ENCODE measurements at regions not wholly inside any gene's neighbourhood (a gene's known extent, or its start where the extent isn't known, plus 50 kb on each side); places are given as distances from the start of the nearest gene placed in this dataset.

DNA sequence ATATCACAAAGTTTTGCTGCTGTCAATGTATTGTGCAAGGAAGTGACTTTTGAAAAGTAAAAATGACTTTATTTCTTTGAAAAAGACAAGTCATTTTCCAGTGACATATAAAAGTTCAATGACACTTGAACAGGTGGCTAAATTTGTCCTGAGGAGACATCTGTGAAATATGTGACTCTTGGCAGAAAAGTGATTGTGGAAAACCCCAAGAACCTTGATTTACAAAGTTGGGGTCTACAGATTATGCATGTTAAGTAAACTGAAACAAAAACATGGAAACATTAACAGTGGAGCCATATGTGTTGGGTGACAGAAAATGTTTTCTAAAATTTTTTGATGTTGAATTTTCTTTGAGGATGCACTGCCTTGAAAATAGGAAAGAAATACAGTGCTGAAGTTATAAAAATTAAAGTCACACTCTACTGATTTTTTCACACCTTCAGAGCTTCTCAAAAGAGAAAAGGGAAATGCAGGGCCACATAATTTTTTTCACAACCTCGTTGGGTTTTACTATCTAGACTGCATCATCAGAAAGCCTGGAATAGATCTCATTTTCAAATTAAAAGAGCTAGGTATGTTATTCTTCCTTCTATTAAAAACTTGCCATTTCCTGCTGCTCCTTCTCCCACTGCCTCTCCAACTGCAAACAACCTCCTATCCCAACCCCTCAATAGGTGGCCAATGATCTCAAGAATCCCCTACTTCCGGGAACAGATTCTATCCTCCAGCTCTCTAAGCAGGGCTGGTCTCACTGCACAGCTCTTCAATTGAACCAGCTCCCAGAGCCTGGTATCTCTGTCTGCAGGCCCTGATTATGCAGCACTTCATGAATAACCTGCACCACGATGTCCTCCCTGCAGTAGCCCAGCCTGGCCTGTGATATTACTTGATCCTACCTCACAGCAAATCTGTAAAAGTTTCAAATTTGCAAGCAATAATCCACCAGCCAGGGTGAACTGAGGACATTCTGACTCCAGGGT lies 570.8 kb upstream of the CPEB2 start:
- no peaks in the 10 kb centered on the region for H3K36me3 Mint-ChIP-seq
- H3K27me3 Mint-ChIP-seq: no peaks in the 10 kb centered on the region
- H3K27ac Mint-ChIP-seq: no peak overlapping the region
- POLR2A ChIA-PET: no interaction called here
- H3K4me1 Mint-ChIP-seq: peaks cover 3% of the 10 kb centered on the region
- ATAC-seq (ENCODE audit: low read depth) (no peak), DNase-seq (no peak)
- H3K4me3 Mint-ChIP-seq: no peak overlapping the region
- peaks cover 7% of the 10 kb centered on the region for H3K9me3 Mint-ChIP-seq

DNA sequence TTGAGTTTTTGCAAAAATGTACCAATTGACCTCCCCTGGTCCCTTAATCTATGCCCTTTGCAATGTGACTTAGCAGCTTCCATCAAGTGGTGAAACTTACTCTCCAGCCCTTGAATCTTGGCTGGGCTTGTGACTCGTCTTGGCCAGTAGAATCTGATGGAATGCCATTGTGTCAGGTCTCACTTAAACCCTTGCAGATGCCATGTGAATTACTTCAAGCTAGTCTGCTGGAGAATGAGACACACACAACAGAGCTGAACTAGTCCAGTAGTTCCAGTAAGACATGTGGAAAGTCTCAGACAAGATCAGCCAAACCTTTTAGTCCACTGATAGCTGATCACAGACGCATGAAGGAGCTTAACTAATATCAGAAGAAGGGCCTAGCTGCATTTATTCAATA lies 567.8 kb upstream of the CPEB2 start:
- Mint-ChIP-seq H3K36me3 (no peaks in the 10 kb centered on the region), H3K27me3 (no peaks in the 10 kb centered on the region), H3K4me1 (no peaks in the 10 kb centered on the region), H3K4me3 (no peak overlapping the region), H3K27ac (no peak overlapping the region), H3K9me3 (peaks cover 1% of the 10 kb centered on the region)
- no peak for DNase-seq
- POLR2A ChIA-PET: no interaction called here
- ATAC-seq (ENCODE audit: low read depth): no peak

DNA sequence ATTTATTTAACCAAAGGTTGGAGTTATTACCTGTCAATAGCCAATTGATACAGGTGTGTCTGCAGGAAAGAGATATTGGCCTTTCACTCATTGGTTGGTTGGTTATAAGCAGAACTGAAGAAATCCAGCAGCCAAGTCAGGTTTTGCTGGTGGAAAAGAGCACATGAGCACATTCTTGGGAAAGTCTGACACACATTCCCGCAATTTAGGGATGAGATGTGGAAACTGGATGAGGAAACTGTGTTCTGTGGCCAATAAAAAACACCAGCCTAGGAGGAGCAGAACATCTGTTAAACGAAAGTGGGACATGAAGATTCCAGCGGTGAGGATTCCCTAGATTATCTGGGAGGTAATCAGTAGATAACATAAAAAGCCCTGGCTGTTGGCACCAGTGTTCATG lies 567.4 kb upstream of the CPEB2 start:
- Mint-ChIP-seq H3K4me3 (no peak overlapping the region), H3K4me1 (no peaks in the 10 kb centered on the region), H3K36me3 (no peaks in the 10 kb centered on the region), H3K27ac (no peak overlapping the region), H3K27me3 (no peaks in the 10 kb centered on the region), H3K9me3 (no peaks in the 10 kb centered on the region)
- ATAC-seq (ENCODE audit: low read depth) (no peak), DNase-seq (no peak)
- POLR2A ChIA-PET: no interaction called here

DNA sequence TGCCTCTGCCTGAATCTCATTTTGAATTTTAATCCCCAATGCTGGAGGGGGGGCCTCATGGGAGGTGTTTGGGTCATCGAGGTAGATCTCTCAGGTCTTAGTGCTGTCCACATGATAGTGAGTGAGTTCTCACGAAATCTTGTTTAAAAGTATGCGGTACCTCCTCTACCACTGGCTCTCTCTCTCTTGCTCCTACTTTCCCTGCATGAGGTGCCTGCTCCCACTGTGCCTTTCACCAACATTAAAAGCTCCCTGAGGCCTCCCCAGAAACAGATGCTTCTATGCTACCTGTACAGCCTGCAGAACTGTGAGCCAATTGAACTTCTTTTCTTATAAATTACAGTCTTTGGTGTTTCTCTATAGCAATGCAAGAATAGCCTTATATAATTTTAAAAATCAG lies 560.7 kb upstream of the CPEB2 start:
- ATAC-seq (ENCODE audit: low read depth): no peak
- Mint-ChIP-seq H3K27me3 (no peaks in the 10 kb centered on the region), H3K27ac (no peak overlapping the region), H3K4me1 (no peaks in the 10 kb centered on the region), H3K9me3 (no peaks in the 10 kb centered on the region), H3K36me3 (no peaks in the 10 kb centered on the region), H3K4me3 (no peak overlapping the region)
- POLR2A ChIA-PET: no interaction called here
- no peak for DNase-seq

DNA sequence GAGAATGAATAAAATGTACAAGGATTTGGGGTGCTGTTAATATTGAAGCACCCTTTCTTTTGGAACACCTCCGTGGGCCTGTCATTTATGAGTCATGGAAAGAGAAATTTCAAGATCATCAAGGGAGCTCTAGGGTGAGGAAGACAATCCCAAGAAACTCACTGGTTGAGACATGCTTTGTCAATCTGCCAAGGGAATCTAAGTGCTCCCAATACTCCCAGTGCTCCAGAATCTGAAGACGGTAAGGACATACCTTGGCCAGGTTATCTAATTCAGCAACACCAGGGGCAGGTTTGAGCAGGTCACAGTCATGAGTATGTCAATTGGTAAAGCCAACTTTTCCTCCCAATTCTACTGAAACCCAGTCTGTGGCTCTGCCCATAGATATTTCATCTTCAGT lies 556.4 kb upstream of the CPEB2 start:
- Mint-ChIP-seq H3K36me3 (no peaks in the 10 kb centered on the region), H3K4me1 (no peaks in the 10 kb centered on the region), H3K27me3 (no peaks in the 10 kb centered on the region), H3K4me3 (no peak overlapping the region), H3K9me3 (no peaks in the 10 kb centered on the region), H3K27ac (no peak overlapping the region)
- DNase-seq (no peak), ATAC-seq (ENCODE audit: low read depth) (no peak)
- POLR2A ChIA-PET: no interaction called here

DNA sequence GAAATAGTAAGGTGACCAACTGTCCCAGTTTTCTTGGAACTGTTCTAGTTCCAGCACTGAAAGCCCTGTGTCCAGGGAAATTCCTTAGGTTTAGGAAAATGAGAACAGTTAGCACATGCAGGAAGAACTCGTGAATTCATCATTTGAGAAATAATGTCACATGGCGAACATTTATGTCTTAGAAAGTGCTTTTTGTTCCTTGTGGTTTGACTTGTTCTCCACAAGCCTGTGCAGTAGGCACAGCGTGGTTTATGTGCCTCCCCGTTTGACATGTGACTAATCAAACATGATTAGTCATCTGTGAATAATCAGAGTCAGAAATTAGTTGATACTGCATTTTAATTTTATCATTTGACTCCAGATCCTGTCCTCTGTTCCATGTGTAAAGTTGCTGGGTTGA lies 556.0 kb upstream of the CPEB2 start:
- no peak for ATAC-seq (ENCODE audit: low read depth)
- no peaks in the 10 kb centered on the region for H3K36me3 Mint-ChIP-seq
- H3K4me1 Mint-ChIP-seq: no peaks in the 10 kb centered on the region
- no peak for DNase-seq
- no peak overlapping the region for H3K27ac Mint-ChIP-seq
- H3K4me3 Mint-ChIP-seq: no peak overlapping the region
- POLR2A ChIA-PET: no interaction called here
- no peaks in the 10 kb centered on the region for H3K9me3 Mint-ChIP-seq
- H3K27me3 Mint-ChIP-seq: no peaks in the 10 kb centered on the region

DNA sequence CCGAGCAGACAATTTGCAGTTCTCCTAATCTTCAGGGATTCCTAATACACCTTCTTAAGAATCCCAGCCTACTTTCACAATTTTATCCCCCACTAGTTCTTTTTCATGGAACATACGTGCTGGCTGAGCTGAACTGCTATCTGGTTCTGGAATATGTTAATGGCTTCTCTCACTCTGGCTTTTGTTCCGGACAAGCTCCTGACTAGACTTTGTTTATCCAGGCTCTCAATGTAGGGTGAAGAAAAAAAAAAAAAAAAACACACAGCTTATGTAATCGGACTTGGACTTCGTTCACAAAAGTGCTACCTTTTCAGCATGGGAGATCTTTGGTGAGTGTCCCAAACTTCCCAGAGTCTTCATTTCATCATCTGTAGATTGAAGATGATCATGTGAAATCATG lies 555.4 kb upstream of the CPEB2 start:
- H3K4me1 Mint-ChIP-seq: no peaks in the 10 kb centered on the region
- POLR2A ChIA-PET: no interaction called here

DNA sequence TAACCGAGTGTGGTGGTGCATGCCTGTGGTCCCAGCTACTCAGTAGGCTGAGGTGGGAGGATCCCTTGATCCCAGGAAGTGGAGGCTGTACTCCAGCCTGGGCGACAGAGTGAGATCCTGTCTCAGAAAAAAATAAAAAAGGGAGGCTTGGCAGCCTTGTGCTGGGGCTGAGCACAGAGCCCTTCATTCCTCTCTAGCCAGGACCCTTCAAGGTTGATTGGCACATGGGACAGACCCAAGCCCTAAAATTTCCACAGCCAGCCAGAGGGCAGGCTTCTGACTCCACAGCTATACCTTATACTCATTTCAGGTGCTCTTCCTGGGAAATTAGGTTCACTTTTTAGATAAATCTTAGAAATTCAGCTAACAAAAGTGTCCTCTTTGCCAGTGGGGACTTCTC lies 553.0 kb upstream of the CPEB2 start:
- no peaks in the 10 kb centered on the region for H3K9me3 Mint-ChIP-seq
- H3K27me3 Mint-ChIP-seq: no peaks in the 10 kb centered on the region
- H3K36me3 Mint-ChIP-seq: no peaks in the 10 kb centered on the region
- ATAC-seq (ENCODE audit: low read depth): no peak
- POLR2A ChIA-PET: no interaction called here
- no peak overlapping the region for H3K27ac Mint-ChIP-seq
- DNase-seq: no peak
- no peak overlapping the region for H3K4me3 Mint-ChIP-seq
- H3K4me1 Mint-ChIP-seq: no peaks in the 10 kb centered on the region

More for the DNA sequence above, 555.4 kb upstream of the CPEB2 start:
- Mint-ChIP-seq H3K36me3 (no peaks in the 10 kb centered on the region), H3K27ac (no peak overlapping the region), H3K27me3 (no peaks in the 10 kb centered on the region), H3K9me3 (no peaks in the 10 kb centered on the region), H3K4me3 (no peak overlapping the region)
- DNase-seq: no peak
- ATAC-seq (ENCODE audit: low read depth): no peak

DNA sequence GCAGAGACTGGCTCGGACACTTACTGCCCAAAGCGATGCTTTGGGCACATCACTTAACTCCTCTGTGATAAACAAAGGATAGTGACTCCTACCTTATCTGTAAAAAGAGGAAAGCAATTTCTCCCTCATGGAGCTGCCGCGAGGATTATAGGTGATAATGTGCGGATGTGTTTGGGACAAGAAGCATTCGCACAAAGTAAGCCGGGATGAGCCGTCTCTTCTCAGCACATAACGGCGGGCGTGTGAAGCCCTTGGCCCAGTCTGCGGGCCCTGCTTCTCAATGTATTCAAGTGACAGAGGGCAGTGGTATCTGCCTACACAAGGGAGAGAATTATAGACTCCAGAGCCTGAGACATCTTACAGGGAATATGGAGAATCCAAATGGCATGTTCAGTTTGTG lies 550.3 kb upstream of the CPEB2 start:
- POLR2A ChIA-PET: no interaction called here
- Mint-ChIP-seq H3K4me3 (no peak overlapping the region), H3K27ac (no peak overlapping the region), H3K27me3 (no peaks in the 10 kb centered on the region), H3K4me1 (no peaks in the 10 kb centered on the region), H3K36me3 (no peaks in the 10 kb centered on the region), H3K9me3 (no peaks in the 10 kb centered on the region)
- DNase-seq (no peak), ATAC-seq (ENCODE audit: low read depth) (no peak)

DNA sequence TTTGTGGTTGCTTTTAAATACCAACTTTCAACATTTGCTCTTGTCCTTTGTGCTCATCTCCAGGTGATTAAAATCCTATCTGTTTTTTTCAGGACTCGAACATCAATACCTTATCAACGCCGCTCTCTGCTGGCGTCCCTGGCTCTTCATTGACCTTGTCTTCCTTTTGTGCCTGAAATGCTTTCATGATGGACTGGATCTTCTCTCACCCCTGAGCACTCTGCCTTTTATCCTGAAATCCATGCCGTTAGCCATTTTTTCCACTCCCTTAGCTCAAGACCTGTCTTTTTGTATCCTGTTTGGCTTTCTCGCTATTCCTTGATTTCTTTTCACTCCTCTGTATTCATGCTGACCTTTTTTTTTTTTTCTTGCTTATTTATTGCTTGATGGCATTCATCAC lies 549.5 kb upstream of the CPEB2 start:
- Mint-ChIP-seq H3K27me3 (no peaks in the 10 kb centered on the region), H3K4me1 (no peaks in the 10 kb centered on the region), H3K9me3 (no peaks in the 10 kb centered on the region), H3K4me3 (no peak overlapping the region), H3K36me3 (no peaks in the 10 kb centered on the region), H3K27ac (no peak overlapping the region)
- DNase-seq (no peak), ATAC-seq (ENCODE audit: low read depth) (no peak)
- POLR2A ChIA-PET: no interaction called here

DNA sequence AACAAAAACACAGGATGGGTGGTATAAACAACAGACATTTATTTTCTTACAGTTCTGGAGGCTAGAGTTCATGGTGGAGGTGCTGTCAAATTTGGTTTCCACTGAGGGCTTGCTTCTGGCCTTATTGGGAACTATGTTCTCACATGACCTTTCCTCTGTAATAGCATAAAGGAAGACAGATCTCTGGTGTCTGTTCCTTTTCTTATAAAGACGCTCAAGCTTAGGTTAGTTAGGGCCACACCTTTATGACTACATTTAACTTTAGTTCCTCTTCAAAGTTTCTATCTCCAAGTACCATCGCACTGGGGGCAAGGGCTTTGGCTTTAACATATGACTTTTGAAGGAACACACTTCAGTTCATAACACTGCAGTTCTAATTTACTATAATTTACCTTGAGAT lies 543.8 kb upstream of the CPEB2 start:
- ATAC-seq (ENCODE audit: low read depth) (no peak), DNase-seq (no peak)
- no peaks in the 10 kb centered on the region for H3K36me3 Mint-ChIP-seq
- no peak overlapping the region for H3K27ac Mint-ChIP-seq
- H3K27me3 Mint-ChIP-seq: no peaks in the 10 kb centered on the region
- POLR2A ChIA-PET: no interaction called here
- no peaks in the 10 kb centered on the region for H3K9me3 Mint-ChIP-seq
- no peaks in the 10 kb centered on the region for H3K4me1 Mint-ChIP-seq
- H3K4me3 Mint-ChIP-seq: no peak overlapping the region

DNA sequence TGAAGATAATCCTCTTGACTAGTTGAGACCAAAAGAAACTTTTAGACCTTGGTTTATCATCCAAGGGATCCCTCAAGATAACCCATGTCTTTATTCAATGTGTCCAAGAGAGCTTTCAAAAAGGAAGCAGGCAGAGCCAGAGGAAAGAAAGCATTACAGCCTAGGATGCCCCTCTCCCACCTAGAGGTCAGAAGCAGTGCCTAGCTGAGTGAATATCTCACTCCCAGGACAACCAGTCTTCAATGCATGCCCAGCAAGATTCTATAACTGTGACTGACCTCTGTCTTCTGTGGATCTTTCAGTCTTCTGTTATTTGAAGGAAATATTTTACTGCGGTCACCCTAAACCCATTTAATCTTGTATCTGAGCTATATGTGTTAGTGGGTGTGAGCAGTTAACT lies 537.2 kb upstream of the CPEB2 start:
- no peak overlapping the region for H3K27ac Mint-ChIP-seq
- POLR2A ChIA-PET: no interaction called here
- no peaks in the 10 kb centered on the region for H3K4me1 Mint-ChIP-seq
- no peak overlapping the region for H3K4me3 Mint-ChIP-seq
- H3K27me3 Mint-ChIP-seq: no peaks in the 10 kb centered on the region
- DNase-seq (no peak), ATAC-seq (ENCODE audit: low read depth) (no peak)
- H3K9me3 Mint-ChIP-seq: no peaks in the 10 kb centered on the region
- no peaks in the 10 kb centered on the region for H3K36me3 Mint-ChIP-seq

DNA sequence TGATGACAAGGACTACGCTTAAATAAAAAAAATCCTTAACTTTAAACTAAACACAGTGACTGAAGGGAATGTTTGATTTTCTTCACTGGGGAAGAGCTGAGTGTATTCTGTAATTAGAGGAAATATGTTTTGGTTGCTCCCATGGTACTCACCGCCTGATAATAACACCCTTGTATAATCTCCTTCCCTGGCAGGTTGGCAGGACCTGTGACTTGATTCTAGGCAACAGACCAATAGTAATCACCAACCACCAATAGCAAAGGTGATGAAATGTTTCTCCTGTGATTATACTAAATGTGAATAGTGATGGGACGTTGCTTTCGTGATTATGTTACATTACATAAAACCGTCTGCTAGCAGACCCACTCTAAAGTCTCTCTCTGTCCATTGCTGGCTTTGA lies 536.8 kb upstream of the CPEB2 start:
- ATAC-seq (ENCODE audit: low read depth) (no peak), DNase-seq (no peak)
- no peak overlapping the region for H3K4me3 Mint-ChIP-seq
- POLR2A ChIA-PET: no interaction called here
- H3K27ac Mint-ChIP-seq: no peak overlapping the region
- H3K27me3 Mint-ChIP-seq: no peaks in the 10 kb centered on the region
- H3K4me1 Mint-ChIP-seq: no peaks in the 10 kb centered on the region
- H3K9me3 Mint-ChIP-seq: no peaks in the 10 kb centered on the region
- no peaks in the 10 kb centered on the region for H3K36me3 Mint-ChIP-seq

DNA sequence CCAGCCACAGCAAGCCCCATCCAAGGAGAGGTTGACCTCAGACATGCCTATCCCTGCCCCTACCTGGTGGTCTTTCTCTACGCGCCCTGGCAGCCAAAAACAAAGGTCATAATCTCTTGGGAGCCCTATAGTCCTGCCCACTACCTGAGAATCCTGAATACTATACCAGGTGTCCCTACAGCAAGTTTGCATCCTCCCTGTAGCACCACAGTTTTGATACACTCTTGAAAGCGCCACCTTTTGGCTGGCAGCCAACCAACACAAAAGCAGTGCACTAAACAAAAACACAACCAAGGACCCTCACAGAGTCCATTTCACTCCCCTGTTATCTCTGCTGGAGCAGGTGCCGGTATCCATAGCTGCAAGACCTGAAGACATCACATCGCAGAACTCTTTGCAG lies 523.8 kb upstream of the CPEB2 start:
- H3K4me1 Mint-ChIP-seq: no peaks in the 10 kb centered on the region
- POLR2A ChIA-PET: no interaction called here
- no peaks in the 10 kb centered on the region for H3K27me3 Mint-ChIP-seq
- H3K4me3 Mint-ChIP-seq: no peak overlapping the region
- H3K36me3 Mint-ChIP-seq: no peaks in the 10 kb centered on the region
- no peak for DNase-seq
- H3K27ac Mint-ChIP-seq: no peak overlapping the region
- no peak for ATAC-seq (ENCODE audit: low read depth)
- peaks cover 4% of the 10 kb centered on the region for H3K9me3 Mint-ChIP-seq

DNA sequence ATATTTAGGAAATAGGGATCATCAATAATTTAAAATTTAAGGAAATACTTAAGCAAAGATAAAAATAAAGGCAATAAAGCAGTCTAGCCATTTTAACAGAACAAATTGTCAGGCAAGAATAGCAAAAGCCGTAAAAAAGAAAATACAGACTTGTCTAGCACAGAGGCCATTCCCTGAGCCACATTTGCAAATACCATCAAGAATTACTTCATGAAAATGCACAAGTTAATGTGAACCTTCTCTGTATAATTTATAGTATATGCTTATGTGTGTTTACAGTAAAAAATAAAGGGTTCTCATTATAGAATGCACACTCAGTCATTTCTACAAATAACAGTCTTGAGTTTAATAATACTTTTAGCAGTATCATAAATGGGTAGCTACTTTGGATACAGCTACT lies 505.9 kb upstream of the CPEB2 start:
- no peak overlapping the region for H3K27ac Mint-ChIP-seq
- POLR2A ChIA-PET: no interaction called here
- H3K27me3 Mint-ChIP-seq: no peaks in the 10 kb centered on the region
- H3K9me3 Mint-ChIP-seq: no peaks in the 10 kb centered on the region
- ATAC-seq (ENCODE audit: low read depth) (no peak), DNase-seq (no peak)
- no peak overlapping the region for H3K4me3 Mint-ChIP-seq
- no peaks in the 10 kb centered on the region for H3K4me1 Mint-ChIP-seq
- no peaks in the 10 kb centered on the region for H3K36me3 Mint-ChIP-seq
